ENCODE measurements at regions not wholly inside any gene's neighbourhood (a gene's known extent, or its start where the extent isn't known, plus 50 kb on each side); places are given as distances from the start of the nearest gene placed in this dataset.

DNA sequence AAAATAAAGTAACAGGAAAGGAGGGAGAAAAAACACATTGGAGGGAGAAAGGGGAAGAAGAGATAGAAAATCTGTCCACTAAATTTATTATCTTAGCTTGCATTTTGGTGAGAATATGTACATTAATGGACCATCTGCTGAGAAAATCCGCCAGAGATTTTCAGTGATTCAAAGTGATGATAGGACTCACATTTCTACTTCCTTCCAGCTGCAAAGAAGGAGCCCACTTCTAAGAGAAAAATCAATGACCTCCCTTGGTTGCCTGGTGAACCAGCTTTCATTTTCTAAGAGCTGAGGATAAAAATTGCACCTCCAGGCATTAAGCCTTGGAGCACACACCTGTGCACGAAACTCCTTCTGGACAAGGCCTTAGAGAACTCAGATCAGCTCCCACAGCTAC is 404.3 kb downstream of the SFMBT2 start:
- Mint-ChIP-seq H3K27me3 (peaks cover 13% of the 10 kb centered on the region), H3K4me1 (peaks cover 14% of the 10 kb centered on the region), H3K27ac (no peak overlapping the region), H3K36me3 (peaks cover 3% of the 10 kb centered on the region), H3K4me3 (no peak overlapping the region), H3K9me3 (ENCODE audit: low read depth) (peaks cover 6% of the 10 kb centered on the region)
- CTCF ChIA-PET = no interaction called here
- DNase-seq = no peak
- ATAC-seq = no peak

GRCh38 chr10:7003831-7004395 is 406.9 kb downstream of the SFMBT2 start:
- peaks cover 30% of the 10 kb centered on the region for H3K4me1 Mint-ChIP-seq
- H3K36me3 Mint-ChIP-seq = no peaks in the 10 kb centered on the region
- peaks cover under 1% of the 10 kb centered on the region for H3K9me3 Mint-ChIP-seq (ENCODE audit: low read depth)
- H3K4me3 Mint-ChIP-seq = no peak overlapping the region
- H3K27ac Mint-ChIP-seq = no peak overlapping the region
- DNase-seq (no peak), ATAC-seq (no peak)
- CTCF ChIA-PET = interaction anchor here (1.8 kb wide), 1 partner anchor 23 kb away, joined by 4 read pairs; no protein-coding TSS in a partner anchor
- peaks cover 13% of the 10 kb centered on the region for H3K27me3 Mint-ChIP-seq

- H3K36me3 Mint-ChIP-seq = no peaks in the 10 kb centered on the region
- ATAC-seq = peak; percentile 75
- H3K27ac Mint-ChIP-seq = peak overlapping the region; percentile 74
- peaks cover 30% of the 10 kb centered on the region for H3K4me1 Mint-ChIP-seq
- peak overlapping the region; percentile 14 for H3K4me3 Mint-ChIP-seq
- CTCF ChIA-PET = interaction anchor here (0.7 to 2.7 kb wide), 5 partner anchors 15 to 80 kb away, joined by 3 to 13 read pairs (median 3); no protein-coding TSS in a partner anchor
- H3K27me3 Mint-ChIP-seq = peaks cover 11% of the 10 kb centered on the region
- peak; percentile 57 for DNase-seq
- no peaks in the 10 kb centered on the region for H3K9me3 Mint-ChIP-seq (ENCODE audit: low read depth)
Observed at GRCh38 chr10:7000061-7000460, 410.8 kb downstream of the SFMBT2 start.

GRCh38 chr10:6999232-6999925 is 411.5 kb downstream of the SFMBT2 start:
- H3K9me3 Mint-ChIP-seq (ENCODE audit: low read depth) = no peaks in the 10 kb centered on the region
- H3K4me1 Mint-ChIP-seq = peaks cover 28% of the 10 kb centered on the region
- H3K27me3 Mint-ChIP-seq = peaks cover 4% of the 10 kb centered on the region
- DNase-seq = no peak
- no peaks in the 10 kb centered on the region for H3K36me3 Mint-ChIP-seq
- no peak overlapping the region for H3K4me3 Mint-ChIP-seq
- CTCF ChIA-PET = interaction anchor here (0.7 to 2.7 kb wide), 4 partner anchors 15 to 79 kb away, joined by 3 to 13 read pairs (median 4); no protein-coding TSS in a partner anchor
- ATAC-seq = no peak
- H3K27ac Mint-ChIP-seq = peak overlapping the region; percentile 74

DNA sequence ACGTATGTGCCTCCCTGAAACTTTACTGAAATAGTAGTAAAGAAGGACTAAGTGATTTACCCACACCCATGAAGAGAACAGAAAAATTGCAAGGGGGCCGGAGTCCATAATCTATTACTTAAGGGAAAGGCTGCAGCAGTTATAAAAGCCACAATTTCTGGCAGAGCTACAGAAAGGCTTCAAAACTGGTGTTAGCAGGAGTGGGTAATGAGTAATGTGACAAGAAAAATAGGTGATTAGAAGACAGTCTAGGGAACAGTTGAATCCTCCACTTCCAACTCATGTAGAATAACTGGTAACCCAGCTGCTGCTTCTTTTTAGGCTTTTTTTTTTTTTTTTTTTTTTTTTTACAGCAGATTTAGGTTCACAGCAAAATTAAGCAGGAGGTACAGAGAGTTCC is 413.3 kb downstream of the SFMBT2 start:
- H3K4me1 Mint-ChIP-seq = peaks cover 18% of the 10 kb centered on the region
- CTCF ChIA-PET = no interaction called here
- H3K27ac Mint-ChIP-seq = no peak overlapping the region
- no peaks in the 10 kb centered on the region for H3K9me3 Mint-ChIP-seq (ENCODE audit: low read depth)
- H3K4me3 Mint-ChIP-seq = no peak overlapping the region
- ATAC-seq = no peak
- peaks cover 2% of the 10 kb centered on the region for H3K27me3 Mint-ChIP-seq
- no peaks in the 10 kb centered on the region for H3K36me3 Mint-ChIP-seq
- no peak for DNase-seq

DNA sequence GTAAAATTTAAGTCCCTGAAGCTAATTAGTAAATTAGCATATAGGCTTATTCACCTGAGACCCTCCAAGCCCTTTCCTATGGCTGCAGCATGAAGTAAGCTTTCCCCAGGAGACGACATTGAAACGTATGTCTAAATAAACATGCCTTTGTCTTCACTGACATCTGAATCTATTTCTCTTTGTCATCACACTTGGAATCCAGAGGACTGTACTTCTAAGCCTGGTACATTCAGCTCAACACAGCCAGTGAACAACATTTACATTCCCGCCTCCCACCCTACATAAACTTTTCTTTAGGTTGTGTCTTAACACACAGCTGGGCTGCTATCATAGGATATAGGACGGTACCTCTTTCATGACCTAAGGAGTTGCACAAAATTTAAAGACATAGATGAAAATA is 414.4 kb downstream of the SFMBT2 start:
- peaks cover 18% of the 10 kb centered on the region for H3K4me1 Mint-ChIP-seq
- no peaks in the 10 kb centered on the region for H3K9me3 Mint-ChIP-seq (ENCODE audit: low read depth)
- H3K36me3 Mint-ChIP-seq = no peaks in the 10 kb centered on the region
- ATAC-seq (no peak), DNase-seq (no peak)
- H3K4me3 Mint-ChIP-seq = no peak overlapping the region
- CTCF ChIA-PET = interaction anchor here (1.1 to 1.3 kb wide), 3 partner anchors 23 to 78 kb away, joined by 3 to 6 read pairs (median 3); no protein-coding TSS in a partner anchor
- no peak overlapping the region for H3K27ac Mint-ChIP-seq
- peaks cover 2% of the 10 kb centered on the region for H3K27me3 Mint-ChIP-seq

GRCh38 chr10:6995831-6996230 is 415.0 kb downstream of the SFMBT2 start:
- CTCF ChIA-PET = interaction anchor here (1.1 to 2.2 kb wide), 4 partner anchors 14 to 77 kb away, joined by 3 to 9 read pairs (median 4); no protein-coding TSS in a partner anchor
- Mint-ChIP-seq H3K36me3 (peaks cover 2% of the 10 kb centered on the region), H3K4me3 (no peak overlapping the region), H3K27ac (no peak overlapping the region), H3K4me1 (peaks cover 21% of the 10 kb centered on the region), H3K27me3 (peaks cover 2% of the 10 kb centered on the region), H3K9me3 (ENCODE audit: low read depth) (no peaks in the 10 kb centered on the region)
- ATAC-seq = no peak
- DNase-seq = no peak

GRCh38 chr10:6995341-6995740 is 415.3 kb upstream of the PRKCQ start:
- Mint-ChIP-seq H3K27ac (no peak overlapping the region), H3K4me1 (peaks cover 21% of the 10 kb centered on the region), H3K9me3 (ENCODE audit: low read depth) (no peaks in the 10 kb centered on the region), H3K4me3 (no peak overlapping the region), H3K27me3 (peaks cover 2% of the 10 kb centered on the region), H3K36me3 (peaks cover 4% of the 10 kb centered on the region)
- ATAC-seq = no peak
- CTCF ChIA-PET = interaction anchor here (1.1 to 2.2 kb wide), 3 partner anchors 14 to 77 kb away, joined by 3 to 9 read pairs (median 6); no protein-coding TSS in a partner anchor
- DNase-seq = no peak

DNA sequence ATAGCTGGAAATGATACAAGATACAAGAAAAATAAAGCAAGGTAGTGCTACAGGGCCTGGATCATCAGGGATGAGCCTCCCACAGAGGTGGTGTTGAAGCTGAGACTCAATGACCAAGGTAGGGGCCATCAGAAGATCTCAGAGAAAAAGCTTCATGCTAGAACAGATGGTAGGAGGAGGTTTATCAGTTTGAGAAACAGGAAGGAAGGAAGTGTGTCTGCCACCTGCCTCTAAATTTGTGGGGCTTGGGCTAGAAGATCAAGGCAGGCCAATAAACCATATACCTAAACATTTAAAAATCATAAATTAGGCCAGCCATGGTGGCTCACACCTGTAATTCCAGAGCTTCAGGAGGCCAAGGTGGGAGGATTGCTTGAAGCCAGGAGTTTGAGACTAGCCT is 410.8 kb upstream of the PRKCQ start:
- ATAC-seq (no peak), DNase-seq (no peak)
- CTCF ChIA-PET = interaction anchor here (0.6 to 1.0 kb wide), 2 partner anchors 9 to 73 kb away, joined by 3 to 4 read pairs; no protein-coding TSS in a partner anchor
- Mint-ChIP-seq H3K4me1 (peaks cover 7% of the 10 kb centered on the region), H3K36me3 (peaks cover 8% of the 10 kb centered on the region), H3K27me3 (peaks cover 2% of the 10 kb centered on the region), H3K9me3 (ENCODE audit: low read depth) (no peaks in the 10 kb centered on the region), H3K27ac (peak overlapping the region; percentile 58), H3K4me3 (no peak overlapping the region)

DNA sequence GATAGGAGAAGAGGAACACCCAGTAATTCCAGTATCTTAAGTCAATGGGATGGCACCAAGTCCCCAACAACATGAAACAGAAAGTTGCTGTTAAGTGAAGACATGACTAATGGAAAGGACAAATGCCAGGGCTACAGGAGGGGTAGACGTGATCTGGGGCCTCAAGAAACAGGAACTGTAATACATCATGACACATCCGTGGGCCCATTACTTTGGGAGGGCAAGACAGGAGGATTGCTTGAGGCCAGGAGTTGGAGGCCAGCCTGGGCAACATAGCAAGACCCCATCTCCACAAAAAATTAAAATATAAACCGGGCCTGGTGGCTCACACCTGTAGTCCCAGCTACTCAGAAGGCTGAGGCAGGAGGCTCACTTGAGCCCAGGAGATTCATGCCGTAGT is 408.6 kb upstream of the PRKCQ start:
- Mint-ChIP-seq H3K36me3 (peaks cover 8% of the 10 kb centered on the region), H3K4me3 (no peak overlapping the region), H3K27ac (no peak overlapping the region), H3K4me1 (peaks cover 7% of the 10 kb centered on the region), H3K9me3 (ENCODE audit: low read depth) (no peaks in the 10 kb centered on the region), H3K27me3 (peaks cover 2% of the 10 kb centered on the region)
- CTCF ChIA-PET = no interaction called here
- DNase-seq (no peak), ATAC-seq (no peak)

DNA sequence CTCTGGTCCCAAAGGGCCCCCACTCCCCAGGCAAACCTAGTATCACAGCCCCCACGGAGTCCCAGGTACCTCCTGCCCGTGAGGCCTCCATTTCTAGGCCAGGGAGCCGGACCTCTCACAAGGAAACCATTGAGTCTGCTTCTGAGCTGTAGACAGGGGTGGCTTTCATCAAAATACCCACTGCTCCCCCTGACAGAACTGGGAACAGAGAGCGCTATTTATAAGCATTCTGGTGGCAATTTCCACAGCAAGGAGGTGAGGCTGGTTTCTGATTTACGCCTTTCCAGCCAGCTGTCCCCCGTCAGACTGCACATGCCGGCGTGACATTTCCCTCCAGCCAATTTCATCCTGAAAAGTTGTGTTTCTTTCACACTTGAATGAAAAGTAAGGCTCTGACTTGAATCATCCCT is 407.5 kb upstream of the PRKCQ start:
- H3K9me3 Mint-ChIP-seq (ENCODE audit: low read depth) = no peaks in the 10 kb centered on the region
- DNase-seq = no peak
- CTCF ChIA-PET = interaction anchor here (1.6 kb wide), 1 partner anchor 67 kb away, joined by 4 read pairs; no protein-coding TSS in a partner anchor
- H3K27me3 Mint-ChIP-seq = peaks cover 3% of the 10 kb centered on the region
- peaks cover 8% of the 10 kb centered on the region for H3K36me3 Mint-ChIP-seq
- no peak overlapping the region for H3K4me3 Mint-ChIP-seq
- H3K27ac Mint-ChIP-seq = no peak overlapping the region
- H3K4me1 Mint-ChIP-seq = peaks cover 7% of the 10 kb centered on the region
- ATAC-seq = no peak

DNA sequence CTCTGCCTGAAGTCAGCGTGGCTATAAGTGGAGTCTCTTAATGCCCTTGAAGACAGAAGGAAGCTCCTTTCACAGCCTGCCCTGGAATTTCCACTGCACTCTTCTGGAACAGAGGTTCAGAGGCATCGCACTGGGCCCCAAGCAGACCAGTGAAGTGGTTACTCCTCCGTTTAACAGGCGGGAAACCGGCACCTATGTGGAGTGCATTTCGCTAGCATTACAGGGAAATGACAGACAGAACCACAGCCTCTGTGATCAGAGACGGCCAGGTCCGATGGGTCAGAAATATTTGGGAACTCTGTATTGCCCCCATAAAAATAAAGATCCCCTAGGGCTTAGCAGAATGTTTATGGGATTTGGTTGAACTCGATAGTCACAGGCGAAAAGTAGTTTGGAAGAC is 406.9 kb upstream of the PRKCQ start:
- no peak overlapping the region for H3K27ac Mint-ChIP-seq
- CTCF ChIA-PET = interaction anchor here (1.1 to 1.6 kb wide), 2 partner anchors 11 to 67 kb away, joined by 4 read pairs; no protein-coding TSS in a partner anchor
- H3K27me3 Mint-ChIP-seq = peaks cover 3% of the 10 kb centered on the region
- no peak for DNase-seq
- H3K9me3 Mint-ChIP-seq (ENCODE audit: low read depth) = no peaks in the 10 kb centered on the region
- ATAC-seq = no peak
- H3K36me3 Mint-ChIP-seq = peaks cover 8% of the 10 kb centered on the region
- peaks cover 7% of the 10 kb centered on the region for H3K4me1 Mint-ChIP-seq
- H3K4me3 Mint-ChIP-seq = no peak overlapping the region

GRCh38 chr10:6985644-6986043 is 405.6 kb upstream of the PRKCQ start:
- CTCF ChIA-PET = interaction anchor here (1.5 kb wide), 1 partner anchor 65 kb away, joined by 4 read pairs; no protein-coding TSS in a partner anchor

More at GRCh38 chr10:6985644-6986043, 405.6 kb upstream of the PRKCQ start:
- H3K27me3 Mint-ChIP-seq = peaks cover 3% of the 10 kb centered on the region
- DNase-seq (no peak), ATAC-seq (no peak)
- H3K27ac Mint-ChIP-seq = no peak overlapping the region
- H3K9me3 Mint-ChIP-seq (ENCODE audit: low read depth) = no peaks in the 10 kb centered on the region
- H3K4me3 Mint-ChIP-seq = no peak overlapping the region
- peaks cover 4% of the 10 kb centered on the region for H3K36me3 Mint-ChIP-seq
- H3K4me1 Mint-ChIP-seq = peaks cover under 1% of the 10 kb centered on the region

All from activated CD8-positive, alpha-beta memory T cell treated with anti-CD3 and anti-CD28 coated beads, Interleukin-2, amount 10 ng/mL, durations not matched to agents 7 days and 5 days (primary cell).